Tibial artery (tissue), 4 donors: ENCODE measurements at regions not wholly inside any gene's neighbourhood (a gene's known extent, or its start where the extent isn't known, plus 50 kb on each side); places are given as distances from the start of the nearest gene placed in this dataset.

Experiments used
- DNase-seq, 2 donors: peaks; one replicate each; pipeline ENCODE4 v3.0.0-alpha.2; 2019
- H3K27ac ChIP-seq, 2 donors: fragments of 200-600 bp; sonication (generic) in 1 of 2; 1 replicate in 1 of 2; 2 replicates in 1 of 2; pipeline ENCODE4 v1.5.1; 2018 to 2019; ENCODE audit warnings: mild to moderate bottlenecking in 1 of 2
- H3K27me3 ChIP-seq, 2 donors: fragments of 200-600 bp; sonication (generic) in 1 of 2; one replicate each; pipeline versions ENCODE4 v1.5.1 to v1.6.0; 2016 to 2019
- H3K36me3 ChIP-seq, 3 donors: fragments of 200-600 bp; sonication (generic) in 2 of 3; one replicate each; pipeline ENCODE4 v1.5.1; 2016 to 2019; ENCODE audit warnings: mild to moderate bottlenecking in 2 of 3
- H3K4me1 ChIP-seq, 4 donors: fragments of 200-600 bp; sonication (generic) in 2 of 4; 1 replicate in 3 of 4; 2 replicates in 1 of 4; pipeline ENCODE4 v1.5.1; 2016 to 2019
- H3K4me3 ChIP-seq, 2 donors: fragments of 200-600 bp; sonication (generic) in 1 of 2; 1 replicate in 1 of 2; 2 replicates in 1 of 2; pipeline ENCODE4 v1.5.1; 2018 to 2019; ENCODE audit warnings: mild to moderate bottlenecking in 2 of 2
- H3K9me3 ChIP-seq, 3 donors: fragments of 200-600 bp; sonication (generic) in 1 of 3; one replicate each; pipeline ENCODE4 v1.5.1; 2016 to 2019
- CTCF ChIP-seq, 2 experiments: fragments of 200-600 bp in 1 of 2; fragments of 450-650 bp in 1 of 2; IDR thresholded peaks; one replicate each; pipeline ENCODE4 v1.5.1; 2017 to 2019; ENCODE audit warnings: antibody characterized with exemption in 2 of 2, mild to moderate bottlenecking in 1 of 2, moderate library complexity in 1 of 2
- intact Hi-C: fragments of 100-400 bp; cut with DNase I; formaldehyde crosslinking; loops from one replicate; pipeline ENCODE4 v1.15.0; 2023; ENCODE audit warnings: low total_unique reads

- TF ChIP-seq CTCF (IDR thresholded peaks at IDR 0.05), result no peak
- Histone ChIP-seq H3K9me3 (no peaks in the 10 kb centered on the region), H3K27me3 (no peaks in the 10 kb centered on the region), H3K36me3 (no peaks in the 10 kb centered on the region), H3K4me1 (no peaks in the 10 kb centered on the region), H3K4me3 (no peak overlapping the region), H3K27ac (no peak overlapping the region)
- intact Hi-C loops, result no loop called here
- DNase-seq, result no peak
These were observed 414.2 kb downstream of the ZNF521 start for GRCh38 chr18:24937639-24938275.

GRCh38 chr18:24940416-24940815 lies 411.6 kb downstream of the ZNF521 start:
- intact Hi-C loops, result no loop called here
- TF ChIP-seq CTCF (IDR thresholded peaks at IDR 0.05), result no peak
- Histone ChIP-seq H3K27ac (no peak overlapping the region), H3K27me3 (no peaks in the 10 kb centered on the region), H3K36me3 (no peaks in the 10 kb centered on the region), H3K9me3 (no peaks in the 10 kb centered on the region), H3K4me1 (no peaks in the 10 kb centered on the region), H3K4me3 (no peak overlapping the region)
- no peak for DNase-seq

- no peak overlapping the region for H3K4me3 ChIP-seq
- H3K4me1 ChIP-seq, result no peaks in the 10 kb centered on the region
- no peaks in the 10 kb centered on the region for H3K27me3 ChIP-seq
- no peak overlapping the region for H3K27ac ChIP-seq
- no peak for TF ChIP-seq CTCF (IDR thresholded peaks at IDR 0.05)
- intact Hi-C loops, result no loop called here
- DNase-seq, result no peak
- H3K36me3 ChIP-seq, result no peaks in the 10 kb centered on the region
- H3K9me3 ChIP-seq, result no peaks in the 10 kb centered on the region
These were observed 410.6 kb downstream of the ZNF521 start for GRCh38 chr18:24941174-24941951.

GRCh38 chr18:24942144-24942543 lies 409.8 kb downstream of the ZNF521 start:
- no peak overlapping the region for H3K4me3 ChIP-seq
- intact Hi-C loops, result no loop called here

GRCh38 chr18:24947521-24948305 lies 404.3 kb downstream of the ZNF521 start:
- H3K4me1 ChIP-seq, result no peaks in the 10 kb centered on the region
- no peak overlapping the region for H3K4me3 ChIP-seq
- no peaks in the 10 kb centered on the region for H3K9me3 ChIP-seq
- H3K27me3 ChIP-seq, result no peaks in the 10 kb centered on the region
- no peak overlapping the region for H3K27ac ChIP-seq
- no peak for TF ChIP-seq CTCF (IDR thresholded peaks at IDR 0.05)
- intact Hi-C loops, result no loop called here
- no peak for DNase-seq
- no peaks in the 10 kb centered on the region for H3K36me3 ChIP-seq

More at GRCh38 chr18:24942144-24942543, 409.8 kb downstream of the ZNF521 start:
- no peak for TF ChIP-seq CTCF (IDR thresholded peaks at IDR 0.05)
- Histone ChIP-seq H3K4me1 (no peaks in the 10 kb centered on the region), H3K36me3 (no peaks in the 10 kb centered on the region), H3K9me3 (no peaks in the 10 kb centered on the region), H3K27me3 (no peaks in the 10 kb centered on the region), H3K27ac (no peak overlapping the region)
- DNase-seq, result no peak
